ENCODE measurements at regions not wholly inside any gene's neighbourhood (a gene's known extent, or its start where the extent isn't known, plus 50 kb on each side); places are given as distances from the start of the nearest gene placed in this dataset.

DNA sequence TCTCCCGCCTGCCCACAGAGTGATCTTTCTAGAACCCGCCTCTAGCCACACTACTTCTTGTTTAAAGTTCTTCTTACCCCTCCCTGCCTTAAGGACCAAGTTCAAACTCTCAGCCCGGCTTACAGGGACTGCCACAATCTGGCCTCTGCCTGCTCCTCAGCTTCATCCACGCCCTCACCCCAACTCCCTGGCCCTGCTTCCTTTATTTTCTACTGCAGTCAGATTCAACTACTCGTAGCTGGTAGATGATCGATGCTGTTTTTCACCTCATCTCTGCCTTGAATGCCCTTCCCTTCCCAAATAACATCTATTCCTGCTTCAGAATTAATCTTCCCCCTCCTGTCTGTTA is 508.5 kb downstream of the RPS24 start:
- H3K27me3 Mint-ChIP-seq = no peaks in the 10 kb centered on the region
- no peak overlapping the region for H3K4me3 Mint-ChIP-seq
- H3K4me1 Mint-ChIP-seq = peaks cover 8% of the 10 kb centered on the region
- H3K27ac Mint-ChIP-seq = peak overlapping the region; percentile 44
- H3K36me3 Mint-ChIP-seq = no peaks in the 10 kb centered on the region
- no peaks in the 10 kb centered on the region for H3K9me3 Mint-ChIP-seq

DNA sequence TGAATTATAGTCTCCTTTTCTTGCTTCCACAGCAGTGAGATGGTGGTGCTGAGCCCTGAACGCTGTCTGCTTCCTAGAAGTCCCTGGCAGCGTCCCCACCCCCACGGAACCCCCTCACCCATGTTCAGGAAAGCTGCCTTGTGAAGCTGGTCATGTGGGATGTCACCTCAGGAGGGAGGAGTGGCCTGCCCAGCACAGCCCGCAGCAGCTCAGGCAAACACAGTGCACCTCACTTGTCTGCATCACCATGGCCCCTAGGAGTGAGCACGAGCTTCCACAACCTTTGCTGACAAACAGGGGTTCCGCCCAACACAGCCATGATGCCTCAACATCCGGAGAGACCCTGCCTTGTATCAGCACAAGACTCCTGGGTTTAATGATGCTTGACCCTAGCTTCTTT is 508.9 kb downstream of the RPS24 start:
- no peaks in the 10 kb centered on the region for H3K9me3 Mint-ChIP-seq
- H3K4me1 Mint-ChIP-seq = peaks cover 8% of the 10 kb centered on the region
- H3K27me3 Mint-ChIP-seq = no peaks in the 10 kb centered on the region
- no peaks in the 10 kb centered on the region for H3K36me3 Mint-ChIP-seq
- H3K27ac Mint-ChIP-seq = peak overlapping the region; percentile 44
- no peak overlapping the region for H3K4me3 Mint-ChIP-seq

DNA sequence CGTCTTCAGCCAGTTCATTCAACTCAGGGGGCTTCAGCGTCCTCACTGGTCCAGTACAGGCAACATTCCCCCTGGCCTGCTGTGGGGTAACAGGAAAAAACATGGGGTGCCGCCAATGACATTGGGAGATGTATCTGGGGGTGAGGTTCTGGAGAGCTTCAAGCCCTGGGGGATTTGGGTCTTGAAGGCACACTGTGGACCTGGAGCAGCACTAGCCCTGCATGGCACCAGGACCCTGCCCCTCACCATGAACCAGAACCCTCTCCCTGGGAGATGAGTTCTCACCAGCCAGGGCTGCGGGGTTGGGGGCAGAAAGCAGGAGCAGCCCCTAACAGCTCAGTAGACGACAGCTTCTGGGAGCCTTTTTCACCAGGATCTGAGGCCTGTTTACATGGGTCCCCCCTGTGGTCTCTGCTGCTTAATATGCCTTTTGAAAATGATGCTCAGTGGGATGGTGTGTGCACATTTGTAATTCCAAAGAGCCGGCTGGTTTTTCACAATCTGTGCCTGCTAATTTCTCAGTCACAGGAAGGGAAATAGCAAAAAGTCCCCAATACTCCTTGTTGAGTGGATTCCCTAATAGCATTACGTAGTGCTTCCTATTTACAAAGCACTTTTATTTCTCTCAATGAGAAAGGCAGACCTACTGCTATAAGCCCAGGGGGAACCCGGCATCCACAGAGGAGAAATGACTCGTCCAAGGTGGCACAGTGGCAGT is 509.5 kb downstream of the RPS24 start:
- Mint-ChIP-seq H3K4me3 (no peak overlapping the region), H3K27me3 (no peaks in the 10 kb centered on the region), H3K27ac (no peak overlapping the region), H3K4me1 (peaks cover 8% of the 10 kb centered on the region), H3K36me3 (no peaks in the 10 kb centered on the region), H3K9me3 (no peaks in the 10 kb centered on the region)

DNA sequence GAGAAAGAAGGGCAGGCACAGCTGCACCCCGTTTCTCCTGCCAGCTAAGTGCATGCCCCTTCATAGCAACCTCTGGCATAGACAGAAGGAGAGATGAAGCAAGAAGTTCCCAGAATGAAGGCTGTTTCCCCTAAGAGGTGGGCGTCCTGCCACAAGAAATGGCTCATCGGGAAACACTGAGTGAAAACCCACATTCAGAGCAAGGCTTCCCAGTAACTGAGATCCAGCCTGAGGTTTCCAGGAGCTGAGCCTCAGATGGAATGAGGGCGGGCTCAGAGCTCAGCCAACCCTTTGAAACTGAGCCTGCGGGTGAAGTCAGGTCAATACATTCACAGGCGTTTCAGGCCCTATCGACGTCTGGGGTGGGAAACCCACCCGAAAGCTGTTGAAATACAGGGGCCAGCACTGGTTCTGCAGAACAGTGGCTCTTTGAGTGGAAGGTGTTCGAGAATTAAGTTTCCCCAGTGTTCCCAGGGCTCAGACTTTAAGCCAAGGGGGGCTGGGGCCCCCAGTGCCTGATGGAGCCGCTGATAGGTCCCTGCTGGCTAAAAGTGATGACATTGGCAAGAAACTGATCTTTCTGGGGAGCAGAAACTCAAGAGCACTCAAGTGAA is 510.2 kb downstream of the RPS24 start:
- Mint-ChIP-seq H3K9me3 (no peaks in the 10 kb centered on the region), H3K27ac (no peak overlapping the region), H3K27me3 (no peaks in the 10 kb centered on the region), H3K4me1 (peaks cover 8% of the 10 kb centered on the region), H3K4me3 (no peak overlapping the region), H3K36me3 (no peaks in the 10 kb centered on the region)

DNA sequence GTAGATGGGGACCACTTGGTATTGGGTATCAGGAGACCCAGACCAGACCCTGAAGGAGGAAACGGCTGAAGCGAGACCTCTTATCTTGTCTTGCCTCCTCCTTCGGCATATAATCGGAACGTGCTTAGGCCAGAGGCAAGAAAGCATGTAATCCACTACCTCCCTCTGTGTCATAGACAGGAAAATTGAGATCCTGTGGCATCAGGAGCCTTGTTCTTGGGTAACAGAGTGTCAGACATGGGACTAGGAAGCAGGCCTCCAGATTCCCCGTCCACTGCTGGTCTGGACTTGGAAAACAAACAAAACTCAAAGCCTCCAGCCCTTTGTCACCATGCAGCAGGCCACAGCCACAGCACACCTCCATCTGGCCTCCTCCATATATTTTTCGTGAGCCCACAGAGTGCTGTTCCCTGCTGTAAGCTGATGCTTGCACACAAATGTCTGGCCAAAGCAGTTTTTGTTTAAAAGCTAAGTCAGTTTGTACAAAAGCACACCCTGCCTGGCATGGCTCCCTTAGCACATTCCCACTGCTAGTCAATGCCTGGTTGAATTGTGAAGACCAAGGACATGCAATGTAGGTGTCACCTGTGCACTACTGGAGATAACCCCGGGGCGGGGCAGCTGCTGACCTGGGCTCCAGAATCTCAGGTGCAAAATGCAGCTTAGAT is 510.9 kb downstream of the RPS24 start:
- Mint-ChIP-seq H3K27me3 (no peaks in the 10 kb centered on the region), H3K4me1 (peaks cover 8% of the 10 kb centered on the region), H3K27ac (no peak overlapping the region), H3K9me3 (no peaks in the 10 kb centered on the region), H3K36me3 (no peaks in the 10 kb centered on the region), H3K4me3 (no peak overlapping the region)

DNA sequence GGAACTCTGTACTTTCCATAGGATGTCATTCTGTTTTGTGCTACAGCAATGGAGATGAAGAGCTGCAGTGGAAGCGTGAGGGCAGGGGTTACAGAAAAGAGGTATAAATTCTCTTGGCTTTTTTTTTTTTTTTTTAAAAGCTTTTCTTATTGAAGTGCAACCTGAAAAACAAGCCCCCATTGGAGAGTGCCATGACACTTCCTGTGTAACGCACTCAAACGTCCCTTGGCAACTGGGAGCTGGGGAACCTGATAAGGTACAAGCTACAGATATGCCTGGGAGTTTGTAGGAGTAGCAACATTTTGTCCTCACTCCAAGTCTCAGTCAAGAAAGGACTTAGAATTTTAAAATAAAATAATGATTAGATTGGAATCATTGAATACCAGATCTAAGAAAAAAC is 512.1 kb downstream of the RPS24 start:
- Mint-ChIP-seq H3K36me3 (no peaks in the 10 kb centered on the region), H3K27ac (no peak overlapping the region), H3K4me3 (no peak overlapping the region), H3K4me1 (peaks cover 8% of the 10 kb centered on the region), H3K9me3 (no peaks in the 10 kb centered on the region), H3K27me3 (no peaks in the 10 kb centered on the region)

DNA sequence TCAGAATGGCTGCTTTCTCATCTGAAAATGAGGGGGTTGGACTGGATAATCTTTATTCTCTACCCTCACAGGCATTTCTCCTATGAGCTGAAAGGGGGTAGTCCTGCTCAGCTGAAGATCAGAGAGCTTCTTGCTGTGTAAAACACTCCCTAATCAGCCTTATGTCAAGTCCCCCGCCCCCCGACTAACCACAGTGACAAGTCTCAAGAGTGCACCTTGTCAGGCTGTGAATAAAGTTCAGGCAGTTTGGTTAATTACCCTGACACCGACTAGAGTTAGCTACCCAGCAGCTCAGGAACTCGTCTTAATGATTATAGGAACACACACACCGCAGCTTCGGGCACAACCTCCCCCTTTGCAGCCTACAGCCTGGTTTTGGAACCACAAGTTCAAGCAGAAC is 513.7 kb downstream of the RPS24 start:
- Mint-ChIP-seq H3K36me3 (no peaks in the 10 kb centered on the region), H3K4me3 (no peak overlapping the region), H3K4me1 (peaks cover 2% of the 10 kb centered on the region), H3K9me3 (no peaks in the 10 kb centered on the region), H3K27ac (no peak overlapping the region), H3K27me3 (no peaks in the 10 kb centered on the region)

DNA sequence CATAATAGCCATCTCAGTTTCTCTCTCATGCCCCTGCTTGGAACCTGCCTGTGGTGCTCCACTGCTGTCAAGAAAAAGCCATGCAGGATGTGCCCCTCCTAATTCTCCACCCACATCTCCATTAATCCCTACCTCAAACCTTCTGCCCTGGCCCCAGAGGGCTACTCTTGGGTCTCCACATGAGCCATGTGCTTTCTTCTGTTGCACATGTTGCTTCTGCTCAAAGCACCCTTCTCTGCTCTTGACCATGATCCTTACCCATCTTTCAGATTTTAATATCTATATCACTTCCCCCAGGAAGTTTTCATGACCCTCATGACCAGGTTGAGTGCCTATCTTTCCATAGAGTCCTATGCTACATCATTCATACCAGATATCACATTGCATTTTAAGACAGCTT is 514.2 kb downstream of the RPS24 start:
- Mint-ChIP-seq H3K27ac (no peak overlapping the region), H3K27me3 (no peaks in the 10 kb centered on the region), H3K4me3 (no peak overlapping the region), H3K36me3 (no peaks in the 10 kb centered on the region), H3K4me1 (no peaks in the 10 kb centered on the region), H3K9me3 (no peaks in the 10 kb centered on the region)

DNA sequence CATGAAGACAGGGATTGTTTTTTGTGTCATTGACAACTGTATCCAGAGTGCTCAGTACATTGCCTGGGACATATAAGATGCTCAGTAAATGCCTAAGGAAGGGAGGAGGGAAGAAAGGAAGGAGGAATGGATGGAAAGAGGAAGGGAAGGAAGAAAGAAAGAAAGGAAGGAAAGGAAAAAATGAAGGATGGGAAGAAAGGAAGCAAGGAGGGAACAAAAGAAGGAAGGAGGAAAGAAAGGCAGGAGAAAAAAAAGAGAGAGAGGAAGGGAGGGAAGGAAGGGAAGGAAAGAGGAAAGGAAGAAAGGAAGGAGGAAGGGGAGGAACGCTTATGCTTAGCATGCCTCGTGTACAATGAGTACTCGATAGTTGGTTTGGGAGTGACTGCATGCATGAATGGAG is 514.7 kb downstream of the RPS24 start:
- no peaks in the 10 kb centered on the region for H3K27me3 Mint-ChIP-seq
- no peak overlapping the region for H3K4me3 Mint-ChIP-seq
- no peak overlapping the region for H3K27ac Mint-ChIP-seq
- H3K9me3 Mint-ChIP-seq = no peaks in the 10 kb centered on the region
- H3K4me1 Mint-ChIP-seq = no peaks in the 10 kb centered on the region
- no peaks in the 10 kb centered on the region for H3K36me3 Mint-ChIP-seq

DNA sequence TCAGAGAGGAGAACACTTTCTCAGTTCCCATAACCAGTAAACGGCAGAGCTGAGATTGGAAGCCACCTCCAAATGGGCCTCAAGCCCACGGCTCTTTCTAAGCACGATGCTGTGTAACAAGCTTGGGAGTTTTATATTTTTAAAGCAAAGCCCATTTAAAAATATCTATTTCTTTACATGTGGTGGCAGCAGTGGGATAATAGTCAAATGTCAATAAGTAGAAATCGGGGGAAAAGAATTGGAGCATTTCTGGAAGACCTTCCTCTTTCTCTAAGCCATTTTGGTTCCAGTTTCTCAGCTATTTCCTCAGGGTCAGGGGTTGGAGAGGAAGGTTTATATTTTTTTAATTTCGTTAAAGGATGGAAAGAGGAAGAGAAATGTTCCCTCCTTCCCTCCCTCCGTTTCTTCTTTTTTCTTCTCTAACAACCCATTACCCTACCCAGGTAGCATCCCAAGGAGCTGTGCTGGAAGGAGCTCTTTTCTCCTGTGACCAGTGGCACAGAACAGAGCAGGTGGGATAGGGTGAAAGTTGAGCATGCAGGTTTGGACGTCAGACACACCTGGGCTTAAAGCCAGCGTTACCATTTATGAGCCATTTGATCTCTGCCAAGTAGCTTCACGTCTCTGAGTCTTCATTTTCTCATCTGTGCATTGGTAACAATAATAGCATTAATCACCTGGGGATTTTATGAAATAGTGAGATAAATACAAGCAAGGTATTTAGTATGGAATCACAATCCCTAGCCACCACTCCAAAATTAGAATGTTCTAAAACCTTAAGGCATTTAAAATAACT is 515.7 kb downstream of the RPS24 start:
- H3K27ac Mint-ChIP-seq = no peak overlapping the region
- no peaks in the 10 kb centered on the region for H3K27me3 Mint-ChIP-seq
- no peaks in the 10 kb centered on the region for H3K9me3 Mint-ChIP-seq
- no peak overlapping the region for H3K4me3 Mint-ChIP-seq
- no peaks in the 10 kb centered on the region for H3K4me1 Mint-ChIP-seq
- H3K36me3 Mint-ChIP-seq = no peaks in the 10 kb centered on the region

DNA sequence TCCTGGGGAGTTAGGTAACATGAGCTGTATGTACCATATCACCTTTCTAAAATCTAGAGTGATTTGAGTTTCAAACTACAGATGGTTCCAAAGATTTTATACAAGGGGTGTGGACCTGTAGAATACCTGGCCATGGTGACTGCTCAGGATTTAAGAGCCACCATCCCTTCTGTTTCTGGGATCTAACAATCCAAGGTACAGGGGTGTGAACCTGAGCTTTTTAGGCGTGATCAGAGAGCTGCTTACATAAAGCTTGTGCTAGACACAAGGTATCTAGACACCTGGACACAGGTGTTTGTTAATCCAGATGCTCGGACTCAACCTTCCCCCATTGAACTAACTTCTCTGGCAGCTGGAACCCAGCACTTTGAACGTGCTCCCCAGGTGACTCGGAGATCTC is 516.4 kb downstream of the RPS24 start:
- Mint-ChIP-seq H3K27ac (no peak overlapping the region), H3K36me3 (no peaks in the 10 kb centered on the region), H3K4me3 (no peak overlapping the region), H3K4me1 (no peaks in the 10 kb centered on the region), H3K27me3 (no peaks in the 10 kb centered on the region), H3K9me3 (no peaks in the 10 kb centered on the region)

DNA sequence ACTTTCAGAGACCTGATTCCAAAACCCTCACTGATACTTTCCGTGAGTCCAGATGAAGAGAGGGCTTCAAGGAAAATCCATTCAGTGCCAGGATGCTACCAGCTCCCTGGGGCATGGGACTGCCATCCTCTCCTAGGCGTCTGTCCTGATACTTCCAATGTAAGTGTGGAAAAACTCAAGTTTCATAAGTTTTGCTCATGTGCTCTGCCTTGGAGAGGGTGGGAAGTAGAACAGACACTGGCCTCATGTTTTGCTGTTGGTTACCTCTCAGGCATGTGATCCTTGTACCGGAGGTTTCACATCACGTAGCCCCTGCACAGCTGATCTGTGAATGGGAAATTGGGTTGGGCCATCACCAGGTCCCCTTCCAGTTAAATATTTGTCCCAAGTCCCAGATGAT is 517.1 kb downstream of the RPS24 start:
- Mint-ChIP-seq H3K9me3 (no peaks in the 10 kb centered on the region), H3K4me1 (no peaks in the 10 kb centered on the region), H3K4me3 (no peak overlapping the region), H3K27me3 (no peaks in the 10 kb centered on the region), H3K27ac (no peak overlapping the region), H3K36me3 (no peaks in the 10 kb centered on the region)

DNA sequence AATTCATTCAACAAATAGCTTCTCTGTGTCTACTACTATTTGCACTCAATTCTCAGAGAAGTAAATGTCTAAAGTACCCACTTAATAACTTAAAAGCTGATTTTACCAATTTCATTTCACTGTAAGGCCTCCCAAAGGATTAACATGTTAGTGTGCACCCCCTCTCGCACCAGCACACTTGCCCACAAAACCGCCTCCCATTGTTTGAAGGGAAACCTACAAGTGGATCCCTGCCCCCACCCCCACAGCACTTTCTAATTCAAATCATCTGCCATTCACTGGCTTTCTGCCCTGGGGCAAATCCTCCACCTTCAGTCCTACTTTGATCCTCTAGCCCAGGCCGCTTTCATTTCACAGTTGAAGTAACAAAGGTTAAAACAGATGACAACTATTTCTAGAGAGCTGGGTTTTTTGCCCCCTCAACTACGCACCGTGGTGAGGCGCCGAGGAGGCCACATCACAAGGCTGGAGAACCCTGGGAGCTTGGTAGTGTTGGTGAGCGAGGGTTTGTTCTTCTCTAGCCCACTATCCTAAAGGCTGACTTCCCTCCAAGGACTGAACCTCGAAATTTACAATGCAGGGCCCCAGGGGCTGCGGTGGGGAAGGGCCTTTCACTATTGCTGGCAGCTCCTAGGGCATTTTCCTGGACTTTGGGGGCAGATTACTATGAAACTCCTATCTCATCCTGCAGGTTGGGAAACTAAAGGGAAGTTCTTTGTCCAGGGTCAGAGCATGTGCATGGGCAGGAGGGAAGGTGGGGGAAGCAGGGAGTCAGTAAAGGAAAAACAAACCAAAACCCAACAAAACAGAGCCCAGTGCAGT is 517.4 kb upstream of the ZMIZ1 start:
- H3K27ac Mint-ChIP-seq = no peak overlapping the region
- no peaks in the 10 kb centered on the region for H3K4me1 Mint-ChIP-seq
- no peak overlapping the region for H3K4me3 Mint-ChIP-seq
- no peaks in the 10 kb centered on the region for H3K9me3 Mint-ChIP-seq
- H3K27me3 Mint-ChIP-seq = no peaks in the 10 kb centered on the region
- no peaks in the 10 kb centered on the region for H3K36me3 Mint-ChIP-seq

DNA sequence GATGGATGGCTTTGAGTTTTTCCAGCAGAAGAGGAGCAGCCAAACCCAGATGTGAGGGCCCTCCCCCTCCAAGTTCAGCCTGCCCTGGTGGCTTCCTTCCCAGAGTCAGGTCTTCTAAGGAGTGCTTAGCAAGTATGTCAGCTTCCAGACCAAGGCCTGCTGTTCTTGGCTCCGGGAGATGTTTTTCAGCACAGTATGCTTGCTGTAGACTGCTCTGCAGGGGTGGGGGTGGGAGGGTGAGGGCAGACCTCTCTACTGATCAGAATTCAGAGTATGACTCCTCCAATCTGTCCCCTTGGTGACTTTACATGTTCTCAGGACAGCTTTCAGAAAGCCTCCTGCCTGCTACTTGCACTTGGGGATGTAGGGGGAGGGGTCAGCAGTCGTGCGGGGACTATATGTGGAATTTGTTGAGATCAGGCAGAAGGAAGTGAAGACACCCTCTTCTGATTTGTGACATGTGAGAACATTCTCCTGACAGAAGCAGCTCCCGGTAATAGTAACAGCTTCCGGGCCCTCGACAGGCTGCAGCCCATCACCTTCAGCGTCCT is 516.4 kb upstream of the ZMIZ1 start:
- H3K4me1 Mint-ChIP-seq = no peaks in the 10 kb centered on the region
- no peak overlapping the region for H3K27ac Mint-ChIP-seq
- H3K4me3 Mint-ChIP-seq = no peak overlapping the region
- H3K9me3 Mint-ChIP-seq = no peaks in the 10 kb centered on the region
- no peaks in the 10 kb centered on the region for H3K27me3 Mint-ChIP-seq
- no peaks in the 10 kb centered on the region for H3K36me3 Mint-ChIP-seq

DNA sequence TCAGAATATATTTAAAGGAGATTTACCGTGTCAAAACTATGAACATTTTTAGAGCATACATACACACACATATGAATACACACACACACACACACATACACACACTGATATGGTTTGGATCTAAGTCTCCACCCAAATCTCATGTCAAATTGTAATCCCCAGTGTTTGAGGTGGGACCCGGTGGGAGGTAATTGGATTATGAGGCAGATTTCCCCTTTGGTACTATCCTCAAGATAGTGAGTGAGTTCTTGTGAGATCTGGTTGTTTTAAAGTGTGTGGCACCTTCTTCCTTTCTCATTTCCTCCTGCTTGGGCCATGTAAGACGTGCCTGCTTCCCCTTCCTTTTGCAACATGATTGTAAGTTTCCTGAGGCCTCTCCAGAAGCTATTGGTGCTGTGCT is 515.0 kb upstream of the ZMIZ1 start:
- H3K27me3 Mint-ChIP-seq = no peaks in the 10 kb centered on the region
- no peaks in the 10 kb centered on the region for H3K4me1 Mint-ChIP-seq
- H3K4me3 Mint-ChIP-seq = no peak overlapping the region
- H3K27ac Mint-ChIP-seq = no peak overlapping the region
- H3K36me3 Mint-ChIP-seq = no peaks in the 10 kb centered on the region
- H3K9me3 Mint-ChIP-seq = no peaks in the 10 kb centered on the region

All from activated naive CD4-positive, alpha-beta T cell treated with anti-CD3 and anti-CD28 coated beads, Interleukin-2, amount 50 U/mL, for 24 hours (primary cell).